ENCODE measurements at regions not wholly inside any gene's neighbourhood (a gene's known extent, or its start where the extent isn't known, plus 50 kb on each side); places are given as distances from the start of the nearest gene placed in this dataset.

- no peak for DNase-seq (ENCODE audit: low spot score in 2 of 2, unreplicated experiment in 2 of 2)
- Mint-ChIP-seq H3K4me1 (no peaks in the 10 kb centered on the region), H3K36me3 (no peaks in the 10 kb centered on the region), H3K27me3 (ENCODE audit: low read depth) (no peaks in the 10 kb centered on the region), H3K9me3 (no peaks in the 10 kb centered on the region), H3K27ac (no peak overlapping the region), H3K4me3 (no peak overlapping the region)
- TF ChIP-seq, protein P1, sequence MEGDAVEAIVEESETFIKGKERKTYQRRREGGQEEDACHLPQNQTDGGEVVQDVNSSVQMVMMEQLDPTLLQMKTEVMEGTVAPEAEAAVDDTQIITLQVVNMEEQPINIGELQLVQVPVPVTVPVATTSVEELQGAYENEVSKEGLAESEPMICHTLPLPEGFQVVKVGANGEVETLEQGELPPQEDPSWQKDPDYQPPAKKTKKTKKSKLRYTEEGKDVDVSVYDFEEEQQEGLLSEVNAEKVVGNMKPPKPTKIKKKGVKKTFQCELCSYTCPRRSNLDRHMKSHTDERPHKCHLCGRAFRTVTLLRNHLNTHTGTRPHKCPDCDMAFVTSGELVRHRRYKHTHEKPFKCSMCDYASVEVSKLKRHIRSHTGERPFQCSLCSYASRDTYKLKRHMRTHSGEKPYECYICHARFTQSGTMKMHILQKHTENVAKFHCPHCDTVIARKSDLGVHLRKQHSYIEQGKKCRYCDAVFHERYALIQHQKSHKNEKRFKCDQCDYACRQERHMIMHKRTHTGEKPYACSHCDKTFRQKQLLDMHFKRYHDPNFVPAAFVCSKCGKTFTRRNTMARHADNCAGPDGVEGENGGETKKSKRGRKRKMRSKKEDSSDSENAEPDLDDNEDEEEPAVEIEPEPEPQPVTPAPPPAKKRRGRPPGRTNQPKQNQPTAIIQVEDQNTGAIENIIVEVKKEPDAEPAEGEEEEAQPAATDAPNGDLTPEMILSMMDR (IDR thresholded peaks at IDR 0.05; ENCODE audit: unreplicated experiment): no peak
Observed at GRCh38 chr12:126797525-126797924, 1469.4 kb upstream of the TMEM132C start.

DNA sequence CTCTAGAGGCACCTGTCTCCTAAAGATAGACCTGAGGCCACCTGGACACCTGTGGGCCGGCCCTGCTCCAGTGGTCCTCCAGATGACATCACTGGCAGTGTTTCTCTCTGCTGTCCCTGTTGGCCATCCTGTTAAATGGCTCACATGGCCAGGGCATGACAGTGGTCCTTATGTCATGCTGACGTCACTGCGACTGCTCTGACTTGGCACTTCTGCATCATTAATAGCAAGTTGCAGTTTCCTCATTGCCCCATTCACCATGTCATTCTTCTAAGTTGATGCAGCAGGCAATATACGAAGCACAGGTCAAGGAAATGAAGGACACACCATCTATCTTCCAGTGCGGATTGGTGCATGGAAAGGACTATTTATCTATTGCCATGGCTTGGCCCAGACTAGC is 1468.5 kb upstream of the TMEM132C start:
- Mint-ChIP-seq H3K27ac (no peak overlapping the region), H3K36me3 (no peaks in the 10 kb centered on the region), H3K4me3 (no peak overlapping the region), H3K27me3 (ENCODE audit: low read depth) (no peaks in the 10 kb centered on the region), H3K4me1 (no peaks in the 10 kb centered on the region), H3K9me3 (no peaks in the 10 kb centered on the region)
- TF ChIP-seq, protein P1 (IDR thresholded peaks at IDR 0.05; ENCODE audit: unreplicated experiment): no peak
- no peak for DNase-seq (ENCODE audit: low spot score in 2 of 2, unreplicated experiment in 2 of 2)

- Mint-ChIP-seq H3K27me3 (ENCODE audit: low read depth) (peaks cover 6% of the 10 kb centered on the region), H3K36me3 (no peaks in the 10 kb centered on the region), H3K4me1 (no peaks in the 10 kb centered on the region), H3K9me3 (no peaks in the 10 kb centered on the region), H3K4me3 (no peak overlapping the region), H3K27ac (no peak overlapping the region)
- no peak for DNase-seq (ENCODE audit: low spot score in 2 of 2, unreplicated experiment in 2 of 2)
- TF ChIP-seq, protein P1 (IDR thresholded peaks at IDR 0.05; ENCODE audit: unreplicated experiment): no peak
Observed at GRCh38 chr12:126807312-126807865, 1459.6 kb upstream of the TMEM132C start.

DNA sequence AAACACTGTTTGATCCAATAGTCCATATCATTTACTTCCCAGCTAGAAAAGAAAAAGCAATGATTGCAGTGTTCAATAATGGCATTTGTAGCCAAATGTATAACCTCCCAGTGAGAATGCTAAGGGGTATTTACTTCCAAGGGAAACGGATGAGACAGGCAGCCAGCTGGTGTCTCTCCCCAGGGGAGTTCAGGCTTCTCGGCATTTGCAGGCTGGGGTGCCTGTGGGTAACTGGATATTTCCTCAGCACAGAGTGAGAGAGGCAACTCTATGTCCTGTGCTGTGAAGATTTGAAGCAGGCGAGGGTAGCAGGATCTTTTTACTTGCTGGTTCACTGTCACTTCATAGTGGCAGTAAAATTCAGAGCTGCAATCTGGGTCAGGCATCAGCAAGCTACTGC is 1455.6 kb upstream of the TMEM132C start:
- H3K36me3 Mint-ChIP-seq: no peaks in the 10 kb centered on the region
- H3K9me3 Mint-ChIP-seq: no peaks in the 10 kb centered on the region
- H3K27me3 Mint-ChIP-seq (ENCODE audit: low read depth): peaks cover 4% of the 10 kb centered on the region
- H3K27ac Mint-ChIP-seq: no peak overlapping the region
- H3K4me1 Mint-ChIP-seq: no peaks in the 10 kb centered on the region
- TF ChIP-seq, protein P1 (IDR thresholded peaks at IDR 0.05; ENCODE audit: unreplicated experiment): no peak
- DNase-seq (ENCODE audit: low spot score in 2 of 2, unreplicated experiment in 2 of 2): no peak
- no peak overlapping the region for H3K4me3 Mint-ChIP-seq

- Mint-ChIP-seq H3K4me3 (no peak overlapping the region), H3K27ac (no peak overlapping the region), H3K36me3 (no peaks in the 10 kb centered on the region), H3K27me3 (ENCODE audit: low read depth) (no peaks in the 10 kb centered on the region), H3K4me1 (no peaks in the 10 kb centered on the region), H3K9me3 (peaks cover 55% of the 10 kb centered on the region)
- TF ChIP-seq, protein P1 (IDR thresholded peaks at IDR 0.05; ENCODE audit: unreplicated experiment): no peak
- no peak for DNase-seq (ENCODE audit: low spot score in 2 of 2, unreplicated experiment in 2 of 2)
Observed at GRCh38 chr12:126819554-126819953, 1447.4 kb upstream of the TMEM132C start.

Measured in mesothelial cell of epicardium (in vitro differentiated cells).